Kidney epithelial cell (primary cell): ENCODE measurements at regions not wholly inside any gene's neighbourhood (a gene's known extent, or its start where the extent isn't known, plus 50 kb on each side); places are given as distances from the start of the nearest gene placed in this dataset.
"Not testable (repeated sequence)": the region's sequence is repeated elsewhere in the genome, so short reads cannot be mapped to it uniquely, and the experiment has no call there.

ENCODE experiments used
- DNase-seq: peaks from one replicate; pipeline ENCODE4 v3.0.0-alpha.2; 2010; ENCODE audit warnings: low read depth
- H3K27me3 ChIP-seq: 2 replicates; pipeline ENCODE4 v1.6.0; 2011; ENCODE audit warnings: low read length; ENCODE audit not compliant: control insufficient read depth, insufficient read depth
- H3K36me3 ChIP-seq: 2 replicates; pipeline ENCODE4 v1.5.1; 2011; ENCODE audit warnings: low read length; ENCODE audit not compliant: control insufficient read depth, insufficient read depth
- H3K4me3 ChIP-seq: 2 replicates; pipeline ENCODE4 v1.5.1; 2011; ENCODE audit warnings: low read depth, mild to moderate bottlenecking, control low read depth, low read length
- CTCF ChIP-seq: IDR thresholded peaks from 2 replicates; pipeline ENCODE4 v1.5.1; 2011; ENCODE audit warnings: mild to moderate bottlenecking, moderate library complexity, low read length, control low read depth, inconsistent platforms; ENCODE audit not compliant: insufficient read depth, poor library complexity, severe bottlenecking

GRCh38 chr6:144559865-144560593 is 274.9 kb downstream of the UTRN start:
- Histone ChIP-seq H3K4me3 (no peak overlapping the region), H3K36me3 (no peaks in the 10 kb centered on the region), H3K27me3 (no peaks in the 10 kb centered on the region)
- TF ChIP-seq CTCF, result no peak
- DNase-seq, result no peak

GRCh38 chr6:144561455-144562043 is 276.4 kb downstream of the UTRN start:
- DNase-seq, result no peak
- Histone ChIP-seq H3K36me3 (no peaks in the 10 kb centered on the region), H3K27me3 (no peaks in the 10 kb centered on the region), H3K4me3 (no peak overlapping the region)
- no peak for TF ChIP-seq CTCF

GRCh38 chr6:144564202-144564601 is 279.1 kb downstream of the UTRN start:
- Histone ChIP-seq H3K27me3 (no peaks in the 10 kb centered on the region), H3K36me3 (no peaks in the 10 kb centered on the region), H3K4me3 (no peak overlapping the region)
- TF ChIP-seq CTCF, result no peak
- DNase-seq, result no peak

- no peak for TF ChIP-seq CTCF
- DNase-seq, result no peak
Measured at GRCh38 chr6:144566868-144567615, 281.9 kb downstream of the UTRN start.

GRCh38 chr6:144568241-144568640 is 283.1 kb downstream of the UTRN start:
- no peak for DNase-seq
- no peak overlapping the region for H3K4me3 ChIP-seq
- H3K36me3 ChIP-seq, result no peaks in the 10 kb centered on the region
- TF ChIP-seq CTCF, result no peak
- H3K27me3 ChIP-seq, result no peaks in the 10 kb centered on the region

More at GRCh38 chr6:144566868-144567615, 281.9 kb downstream of the UTRN start:
- Histone ChIP-seq H3K36me3 (no peaks in the 10 kb centered on the region), H3K4me3 (no peak overlapping the region), H3K27me3 (no peaks in the 10 kb centered on the region)

GRCh38 chr6:144572541-144572940 is 287.4 kb downstream of the UTRN start:
- not testable (repeated sequence) for H3K27me3 ChIP-seq, DNase-seq, H3K36me3 ChIP-seq, H3K4me3 ChIP-seq
